ENCODE measurements at regions not wholly inside any gene's neighbourhood (a gene's known extent, or its start where the extent isn't known, plus 50 kb on each side); places are given as distances from the start of the nearest gene placed in this dataset.

- no peak overlapping the region for H3K4me3 ChIP-seq
- TF ChIP-seq POLR2A (IDR thresholded peaks at IDR 0.05): no peak
- TF ChIP-seq, protein P1, sequence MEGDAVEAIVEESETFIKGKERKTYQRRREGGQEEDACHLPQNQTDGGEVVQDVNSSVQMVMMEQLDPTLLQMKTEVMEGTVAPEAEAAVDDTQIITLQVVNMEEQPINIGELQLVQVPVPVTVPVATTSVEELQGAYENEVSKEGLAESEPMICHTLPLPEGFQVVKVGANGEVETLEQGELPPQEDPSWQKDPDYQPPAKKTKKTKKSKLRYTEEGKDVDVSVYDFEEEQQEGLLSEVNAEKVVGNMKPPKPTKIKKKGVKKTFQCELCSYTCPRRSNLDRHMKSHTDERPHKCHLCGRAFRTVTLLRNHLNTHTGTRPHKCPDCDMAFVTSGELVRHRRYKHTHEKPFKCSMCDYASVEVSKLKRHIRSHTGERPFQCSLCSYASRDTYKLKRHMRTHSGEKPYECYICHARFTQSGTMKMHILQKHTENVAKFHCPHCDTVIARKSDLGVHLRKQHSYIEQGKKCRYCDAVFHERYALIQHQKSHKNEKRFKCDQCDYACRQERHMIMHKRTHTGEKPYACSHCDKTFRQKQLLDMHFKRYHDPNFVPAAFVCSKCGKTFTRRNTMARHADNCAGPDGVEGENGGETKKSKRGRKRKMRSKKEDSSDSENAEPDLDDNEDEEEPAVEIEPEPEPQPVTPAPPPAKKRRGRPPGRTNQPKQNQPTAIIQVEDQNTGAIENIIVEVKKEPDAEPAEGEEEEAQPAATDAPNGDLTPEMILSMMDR (IDR thresholded peaks at IDR 0.05 in 4 of 5, conservative IDR thresholded peaks at IDR 0.05 in 1 of 5): no peak
- ATAC-seq: no peak
- H3K27me3 ChIP-seq: no peaks in the 10 kb centered on the region
- H3K9me3 ChIP-seq: no peaks in the 10 kb centered on the region
- no peak for DNase-seq
- H3K4me1 ChIP-seq: peaks cover under 1 to 4% of the 10 kb centered on the region in 2 donors
- in situ Hi-C loops (cut with MboI; ENCODE audit: low sequenced_read_pairs in 4 of 4) (no loop called here), intact Hi-C loops (cut with DNase I; ENCODE audit: low total_unique reads) (no loop called here)
- H3K27ac ChIP-seq: peak overlapping the region in 1 of 4 donors; percentile 38
- H3K36me3 ChIP-seq: no peaks in the 10 kb centered on the region
Observed at GRCh38 chr6:141259091-141259490, 873.6 kb upstream of the GJE1 start.

- no peak overlapping the region for H3K4me3 ChIP-seq
- TF ChIP-seq, protein P1 (IDR thresholded peaks at IDR 0.05 in 4 of 5, conservative IDR thresholded peaks at IDR 0.05 in 1 of 5): no peak
- no peak for TF ChIP-seq POLR2A (IDR thresholded peaks at IDR 0.05)
- no peaks in the 10 kb centered on the region for H3K36me3 ChIP-seq
- ATAC-seq (no peak), DNase-seq (no peak)
- in situ Hi-C loops (cut with MboI; ENCODE audit: low sequenced_read_pairs in 4 of 4): no loop called here
- no peaks in the 10 kb centered on the region for H3K27me3 ChIP-seq
- H3K27ac ChIP-seq: peak overlapping the region in 1 of 4 donors; percentile 38
- intact Hi-C loops (cut with DNase I; ENCODE audit: low total_unique reads): no loop called here
- H3K9me3 ChIP-seq: no peaks in the 10 kb centered on the region
- peaks cover 6 to 7% of the 10 kb centered on the region in 2 donors for H3K4me1 ChIP-seq
Observed at GRCh38 chr6:141258516-141258915, 874.2 kb upstream of the GJE1 start.

- no peak for TF ChIP-seq POLR2A (IDR thresholded peaks at IDR 0.05)
- TF ChIP-seq, protein P1 (IDR thresholded peaks at IDR 0.05 in 4 of 5, conservative IDR thresholded peaks at IDR 0.05 in 1 of 5): no peak
- Histone ChIP-seq H3K36me3 (no peaks in the 10 kb centered on the region), H3K27me3 (no peaks in the 10 kb centered on the region), H3K27ac (peak overlapping the region in 2 of 4 donors; percentile 59 to 69), H3K4me1 (peaks cover 14 to 15% of the 10 kb centered on the region in 2 donors), H3K4me3 (no peak overlapping the region), H3K9me3 (no peaks in the 10 kb centered on the region)
- in situ Hi-C loops (cut with MboI; ENCODE audit: low sequenced_read_pairs in 4 of 4) (no loop called here), intact Hi-C loops (cut with DNase I; ENCODE audit: low total_unique reads) (no loop called here)
- ATAC-seq (no peak), DNase-seq (no peak)
Observed at GRCh38 chr6:141254336-141254735, 878.4 kb upstream of the GJE1 start.

DNA sequence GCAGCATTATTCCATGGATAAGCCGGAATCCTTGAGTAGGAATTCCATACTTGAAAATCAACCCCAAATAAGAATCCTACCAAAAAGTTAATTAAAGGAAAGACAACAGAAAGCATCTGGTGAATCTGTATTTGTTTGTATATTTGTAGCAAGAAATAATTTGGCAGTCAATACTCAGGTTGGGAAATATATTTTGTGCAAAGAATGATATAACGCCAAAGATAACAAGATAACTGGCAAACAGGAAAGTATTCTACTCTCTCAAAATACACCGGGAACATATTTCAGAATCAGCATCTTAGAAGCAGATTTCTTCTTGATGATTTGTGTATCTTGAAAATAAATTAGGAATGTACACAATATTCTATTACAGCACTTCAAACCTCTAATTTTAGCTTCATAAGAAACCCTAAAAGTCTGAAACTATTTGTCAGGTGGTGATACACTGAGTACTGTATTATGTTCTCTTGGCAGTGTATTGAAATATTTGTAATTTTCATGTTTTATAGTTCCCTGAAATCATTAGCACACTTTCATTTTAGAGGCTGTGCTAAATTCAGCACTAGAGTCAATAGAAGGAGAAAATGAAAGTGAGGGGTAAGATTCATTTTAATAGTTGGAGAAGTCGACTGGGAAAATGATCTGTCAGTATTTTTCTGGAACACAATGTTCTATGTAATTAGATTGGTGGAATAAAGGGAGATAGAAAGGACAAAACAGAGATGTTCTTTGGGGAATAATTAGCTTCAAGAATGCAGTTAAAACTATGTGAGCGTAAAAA, 879.7 kb upstream of the GJE1 start:
- DNase-seq: no peak
- Histone ChIP-seq H3K4me3 (peak overlapping the region in 3 of 4 donors; percentile 10 to 45 (median 15)), H3K27me3 (no peaks in the 10 kb centered on the region), H3K36me3 (no peaks in the 10 kb centered on the region), H3K9me3 (no peaks in the 10 kb centered on the region), H3K4me1 (peaks cover 14 to 15% of the 10 kb centered on the region in 2 donors), H3K27ac (peak overlapping the region; percentile 54 to 69 (median 61))
- in situ Hi-C loops (cut with MboI; ENCODE audit: low sequenced_read_pairs in 4 of 4) (no loop called here), intact Hi-C loops (cut with DNase I; ENCODE audit: low total_unique reads) (no loop called here)
- no peak for TF ChIP-seq POLR2A (IDR thresholded peaks at IDR 0.05)
- TF ChIP-seq, protein P1 (IDR thresholded peaks at IDR 0.05 in 4 of 5, conservative IDR thresholded peaks at IDR 0.05 in 1 of 5): no peak
- peak; percentile 65 to 73 for ATAC-seq
